Activated CD8-positive, alpha-beta memory T cell treated with anti-CD3 and anti-CD28 coated beads, Interleukin-2, amount 50 U/mL, for 4 hours (primary cell): ENCODE measurements at regions not wholly inside any gene's neighbourhood (a gene's known extent, or its start where the extent isn't known, plus 50 kb on each side); places are given as distances from the start of the nearest gene placed in this dataset.

Experiments
- DNase-seq: peaks from one replicate; pipeline ENCODE4 v3.0.0-alpha.2; 2020

- DNase-seq, result no peak
These were observed 54.1 kb upstream of the ELL2 start for GRCh38 chr5:96015709-96016108.

DNA sequence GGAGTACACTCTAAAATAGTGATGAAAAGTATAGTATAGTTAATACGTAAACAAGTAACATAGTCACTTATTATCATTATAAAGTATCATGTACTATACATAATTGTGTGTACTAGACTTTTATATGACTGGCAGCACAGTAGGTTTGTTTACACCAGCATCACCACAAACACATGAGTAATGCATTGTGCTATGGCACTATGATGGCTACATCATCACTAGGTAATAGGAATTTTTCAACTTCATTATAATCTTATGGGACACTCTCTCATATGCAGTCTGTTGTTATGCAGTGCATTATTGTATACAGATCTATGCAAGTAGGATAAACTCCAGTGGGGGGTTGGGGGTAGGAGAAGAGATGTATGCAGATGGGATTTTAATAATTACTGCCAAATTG, 52.7 kb upstream of the ELL2 start:
- no peak for DNase-seq

DNA sequence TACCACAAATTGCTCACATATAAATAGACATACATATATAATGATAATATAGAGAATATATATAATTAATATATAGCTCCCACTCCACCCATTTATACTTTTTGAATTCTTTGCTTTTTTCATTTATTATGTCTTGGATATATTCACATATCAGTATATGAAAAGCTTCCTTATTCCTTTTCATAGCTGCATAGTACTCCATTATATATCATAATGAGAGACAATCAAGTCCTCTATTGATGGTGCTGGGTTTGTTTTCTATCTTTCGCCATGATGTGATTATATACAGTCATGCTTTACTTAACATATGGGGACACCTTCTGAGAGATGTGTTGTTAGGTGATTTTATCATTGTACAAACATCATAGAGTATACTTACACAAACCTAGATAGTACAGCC, 51.6 kb upstream of the ELL2 start:
- DNase-seq, result no peak

DNA sequence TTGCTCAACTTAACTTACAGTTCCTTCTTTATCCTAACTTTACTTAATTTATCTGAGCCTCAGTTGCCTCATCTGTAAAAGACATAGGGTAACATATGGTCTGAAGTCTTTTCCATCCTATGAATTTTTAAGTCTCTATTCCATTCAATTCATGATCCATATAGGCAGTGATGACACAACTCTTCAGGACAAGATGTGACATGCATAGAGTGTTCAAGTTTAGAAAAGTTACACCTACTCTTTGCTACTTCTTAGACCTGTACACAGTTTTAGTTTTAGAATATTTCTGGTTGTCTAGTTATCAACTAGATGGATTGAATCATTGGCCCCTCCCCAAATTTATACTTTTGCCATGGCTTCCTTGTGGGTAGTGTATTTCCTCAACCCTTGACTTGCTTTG, 50.7 kb upstream of the ELL2 start:
- no peak for DNase-seq
